NCI-H226 (cell line): ENCODE measurements at regions not wholly inside any gene's neighbourhood (a gene's known extent, or its start where the extent isn't known, plus 50 kb on each side); places are given as distances from the start of the nearest gene placed in this dataset.
"Not testable (repeated sequence)": the region's sequence is repeated elsewhere in the genome, so short reads cannot be mapped to it uniquely, and the experiment has no call there.

ENCODE experiments used
- DNase-seq: peaks from one replicate; pipeline ENCODE4 v3.0.0-alpha.2; 2015

DNA sequence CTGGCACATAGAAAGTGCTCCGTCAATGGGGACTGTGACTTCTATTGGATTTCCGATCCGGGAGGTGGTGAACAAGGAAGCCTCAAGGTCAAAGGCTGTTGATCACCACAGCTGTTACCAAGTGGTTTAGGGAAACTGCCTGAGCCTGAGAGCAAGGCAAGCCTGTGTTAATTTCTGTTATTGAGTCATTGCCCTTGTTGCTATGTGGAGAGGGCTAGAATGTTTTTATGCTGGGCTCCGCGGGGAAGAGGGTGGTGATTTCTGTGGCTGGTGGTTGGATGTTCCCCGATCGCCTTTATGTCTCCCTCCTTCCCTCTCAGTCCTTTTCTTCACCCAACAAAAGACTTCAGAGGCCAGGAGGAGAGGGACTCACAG is 108.5 kb upstream of the ALX4 start:
- DNase-seq: no peak

DNA sequence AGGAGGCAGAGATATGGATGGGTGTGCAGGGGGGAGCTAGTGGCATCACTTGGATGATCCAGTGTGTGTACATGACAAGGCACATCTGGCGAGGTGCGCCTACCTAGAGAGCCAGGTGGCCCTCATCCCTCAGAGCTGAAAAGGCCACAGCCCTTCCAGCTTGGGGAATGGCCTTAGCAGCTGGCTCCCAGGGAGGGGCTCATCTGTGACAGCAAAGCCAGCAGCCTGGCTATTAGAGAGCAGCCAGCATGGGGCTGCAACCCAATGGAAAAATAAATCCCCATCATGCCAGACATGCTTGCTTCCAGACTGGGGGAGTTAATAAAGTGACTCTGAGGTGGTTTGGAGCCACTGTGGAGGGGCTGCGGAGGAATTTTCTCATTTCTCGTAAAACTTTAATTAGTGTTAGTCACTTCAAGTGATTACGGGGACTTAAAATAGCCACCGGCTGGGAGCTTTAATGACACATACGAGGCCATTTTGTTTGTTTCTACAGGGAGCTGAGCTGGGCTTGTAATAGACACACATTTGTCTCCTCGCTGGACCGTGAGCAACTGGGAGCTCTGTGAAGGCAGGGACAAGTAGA is 111.2 kb upstream of the ALX4 start:
- DNase-seq: no peak

DNA sequence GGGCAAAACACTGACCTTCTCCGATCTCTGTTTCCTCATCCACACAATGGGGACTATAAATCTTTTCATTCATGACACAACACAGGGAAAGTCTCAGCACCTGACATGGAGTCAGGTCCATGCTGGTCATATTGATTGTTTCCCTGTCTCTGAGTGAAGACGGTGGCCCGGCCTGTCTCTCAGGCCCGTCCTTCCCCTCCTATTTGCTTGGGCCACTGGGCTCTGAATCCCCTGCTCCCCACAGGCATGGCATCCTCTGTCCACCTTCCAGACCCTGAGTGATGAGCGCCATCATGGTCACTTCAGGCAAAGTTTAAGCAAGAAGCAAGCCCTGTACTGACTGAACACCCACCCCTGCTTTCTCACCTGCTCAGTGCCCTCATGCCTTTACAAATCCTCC is 113.3 kb upstream of the ALX4 start:
- DNase-seq: no peak

DNA sequence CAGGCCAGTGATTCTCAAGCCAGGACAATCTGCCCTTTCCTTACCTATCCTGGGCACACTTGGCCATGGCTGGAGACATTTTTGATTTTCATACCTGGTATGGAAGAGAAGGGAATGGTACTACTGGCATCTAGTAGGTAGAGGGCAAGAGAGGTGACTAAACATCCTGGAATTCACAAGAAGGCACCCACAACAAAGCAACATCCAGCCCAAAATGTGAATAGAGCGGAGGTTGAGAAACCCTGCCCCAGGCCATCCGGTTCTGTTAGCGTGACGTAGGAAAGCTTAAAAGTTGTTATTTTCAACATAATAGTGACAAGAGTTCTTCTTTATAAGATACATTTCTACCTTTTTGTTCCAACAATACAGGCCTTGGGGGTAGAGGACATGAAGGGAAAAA is 114.9 kb upstream of the ALX4 start:
- DNase-seq: no peak

DNA sequence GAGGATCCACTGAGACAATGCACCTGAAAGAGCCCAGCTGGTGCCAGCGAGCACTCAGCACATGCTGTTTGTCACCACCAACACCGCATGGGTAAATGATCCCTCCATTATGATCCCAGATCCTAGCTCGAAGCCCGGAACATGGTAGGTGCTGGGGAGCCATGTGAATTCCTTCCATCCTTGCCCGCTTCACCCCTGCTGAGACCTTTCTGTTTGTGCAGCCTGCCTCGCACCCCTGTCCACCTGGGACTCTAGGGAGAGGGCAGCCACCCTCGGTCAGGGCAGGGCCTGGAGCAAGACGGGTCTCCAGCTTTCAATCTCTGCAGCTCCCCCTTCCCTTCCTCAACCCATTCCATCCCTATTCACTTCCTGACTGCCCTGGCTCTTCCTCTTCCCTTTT is 116.2 kb upstream of the ALX4 start:
- no peak for DNase-seq

DNA sequence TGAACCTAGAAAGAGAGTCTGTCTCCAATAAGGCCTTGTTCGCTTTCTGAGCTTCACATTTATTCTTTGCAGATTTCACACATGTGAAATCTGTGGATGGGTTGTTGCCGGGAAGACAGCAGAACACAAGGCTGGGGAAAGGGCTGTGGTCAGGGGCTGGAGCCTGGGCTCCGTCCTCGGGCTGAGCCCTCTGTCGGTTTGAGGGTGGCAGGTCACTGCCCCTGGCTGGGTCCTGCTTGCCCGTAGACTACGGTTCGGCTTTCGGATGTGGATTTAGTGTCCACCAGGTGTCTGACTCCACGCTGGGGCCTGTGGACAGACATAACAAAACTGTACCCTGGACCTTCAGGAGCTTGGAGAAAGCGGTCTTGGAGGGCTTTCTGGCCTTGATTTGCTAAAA is 117.0 kb upstream of the ALX4 start:
- DNase-seq: no peak

DNA sequence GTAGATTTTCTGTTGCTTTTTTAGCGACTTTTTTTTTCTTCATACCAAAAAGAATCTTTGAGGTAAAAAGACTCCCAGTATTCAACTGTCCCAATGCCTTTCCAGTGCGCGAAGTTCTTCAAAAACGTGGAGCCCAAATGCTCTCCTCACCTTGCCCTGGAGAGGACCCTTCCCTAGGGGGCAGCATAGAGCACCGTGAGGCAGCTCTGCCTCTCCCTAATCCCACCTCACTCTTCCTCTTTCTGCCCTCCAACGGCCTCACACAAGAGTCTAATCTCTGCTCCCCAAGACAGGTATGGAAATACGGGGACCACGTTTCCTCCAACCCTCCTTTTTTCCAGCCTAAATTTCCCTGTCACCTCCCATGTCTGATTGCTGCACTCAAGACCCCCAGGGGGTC is 117.5 kb upstream of the ALX4 start:
- DNase-seq: no peak

DNA sequence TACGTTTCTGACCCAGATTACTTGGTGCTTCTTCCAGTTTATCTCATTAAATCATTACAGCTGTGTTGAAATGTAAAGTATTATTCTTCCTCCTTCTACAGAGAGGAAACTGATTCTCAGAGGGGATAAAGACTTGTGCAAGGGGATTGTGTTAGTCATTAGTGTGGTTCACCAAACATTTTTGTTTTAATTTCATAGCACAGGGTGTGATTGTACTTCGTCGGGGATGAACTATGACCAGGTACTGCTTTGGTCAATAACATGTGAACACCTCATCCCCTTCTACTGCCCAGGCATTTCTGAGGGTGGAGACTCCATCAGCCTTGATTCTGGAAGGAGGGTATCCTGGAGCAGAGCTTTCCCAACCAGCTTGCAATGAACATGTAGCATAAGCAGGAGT is 120.2 kb upstream of the ALX4 start:
- DNase-seq: no peak

DNA sequence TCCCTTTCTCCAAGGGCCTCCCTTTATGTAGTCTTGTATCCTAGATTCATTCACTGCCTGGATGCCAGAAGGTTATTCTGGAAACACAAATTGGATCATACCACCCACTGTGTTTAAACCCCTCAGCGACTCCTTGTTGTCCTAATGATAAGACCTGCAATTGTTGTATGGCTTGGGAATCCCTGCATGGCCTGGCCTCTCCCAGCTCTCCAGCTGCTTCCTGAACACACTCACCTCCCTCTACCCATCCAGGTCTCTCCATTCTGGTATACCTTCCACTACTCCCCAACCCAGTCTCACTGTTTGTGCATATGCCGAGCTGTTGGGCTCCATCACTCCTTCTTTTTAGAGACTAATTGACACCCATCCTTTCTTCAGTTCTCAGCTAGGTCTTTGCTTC is 124.3 kb upstream of the ALX4 start:
- DNase-seq: no peak

DNA sequence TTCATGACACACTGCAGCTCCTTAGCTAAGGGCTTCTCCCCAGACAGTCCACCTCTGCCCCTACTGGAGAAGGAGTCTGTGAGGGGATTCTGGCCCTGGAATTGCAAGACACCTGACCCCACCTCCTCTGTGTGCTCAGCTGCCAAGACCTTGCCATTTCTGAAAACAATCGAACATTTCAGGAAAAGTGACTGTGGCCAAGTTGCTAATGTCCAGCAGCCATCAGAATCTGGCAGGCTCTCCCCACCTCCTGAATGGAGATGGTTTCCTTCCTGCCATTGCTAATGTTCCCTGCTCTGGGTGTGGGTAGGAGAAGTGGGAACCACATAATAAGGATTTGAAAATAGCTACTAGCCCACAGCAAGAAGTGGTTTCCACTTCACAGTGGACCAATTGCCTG is 127.2 kb upstream of the ALX4 start:
- DNase-seq: no peak

DNA sequence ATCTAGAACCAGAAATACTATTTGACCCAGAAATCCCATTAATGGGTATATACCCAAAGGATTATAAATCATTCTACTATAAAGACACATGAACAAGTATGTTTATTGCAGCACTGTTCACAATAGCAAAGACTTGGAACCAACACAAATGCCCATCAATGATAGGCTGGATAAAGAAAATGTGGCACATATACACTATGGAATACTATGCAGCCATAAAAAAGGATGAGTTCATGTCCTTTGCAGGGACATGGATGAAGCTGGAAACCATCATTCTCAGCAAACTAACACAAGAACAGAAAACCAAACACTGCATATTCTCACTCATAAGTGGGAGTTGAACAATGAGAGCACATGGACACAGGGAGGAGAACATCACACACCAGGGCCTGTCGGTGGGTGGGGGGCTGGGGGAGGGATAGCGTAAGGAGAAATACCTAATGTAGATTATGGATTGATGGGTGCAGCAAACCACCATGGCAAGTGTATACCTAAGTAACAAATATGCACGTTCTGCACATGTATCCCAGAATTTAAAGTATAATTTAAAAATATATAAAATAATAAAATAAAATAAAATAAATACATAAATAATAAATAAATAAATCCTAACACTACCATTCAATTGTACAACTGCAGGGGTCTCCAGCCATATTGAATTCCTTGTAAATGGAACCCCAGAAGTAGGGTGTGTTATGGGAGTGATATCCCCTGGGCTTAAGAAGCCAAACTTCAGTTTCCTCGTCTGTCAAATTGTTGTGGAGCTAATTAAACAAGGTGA is 122.4 kb upstream of the CD82 start:
- not testable (repeated sequence) for DNase-seq

DNA sequence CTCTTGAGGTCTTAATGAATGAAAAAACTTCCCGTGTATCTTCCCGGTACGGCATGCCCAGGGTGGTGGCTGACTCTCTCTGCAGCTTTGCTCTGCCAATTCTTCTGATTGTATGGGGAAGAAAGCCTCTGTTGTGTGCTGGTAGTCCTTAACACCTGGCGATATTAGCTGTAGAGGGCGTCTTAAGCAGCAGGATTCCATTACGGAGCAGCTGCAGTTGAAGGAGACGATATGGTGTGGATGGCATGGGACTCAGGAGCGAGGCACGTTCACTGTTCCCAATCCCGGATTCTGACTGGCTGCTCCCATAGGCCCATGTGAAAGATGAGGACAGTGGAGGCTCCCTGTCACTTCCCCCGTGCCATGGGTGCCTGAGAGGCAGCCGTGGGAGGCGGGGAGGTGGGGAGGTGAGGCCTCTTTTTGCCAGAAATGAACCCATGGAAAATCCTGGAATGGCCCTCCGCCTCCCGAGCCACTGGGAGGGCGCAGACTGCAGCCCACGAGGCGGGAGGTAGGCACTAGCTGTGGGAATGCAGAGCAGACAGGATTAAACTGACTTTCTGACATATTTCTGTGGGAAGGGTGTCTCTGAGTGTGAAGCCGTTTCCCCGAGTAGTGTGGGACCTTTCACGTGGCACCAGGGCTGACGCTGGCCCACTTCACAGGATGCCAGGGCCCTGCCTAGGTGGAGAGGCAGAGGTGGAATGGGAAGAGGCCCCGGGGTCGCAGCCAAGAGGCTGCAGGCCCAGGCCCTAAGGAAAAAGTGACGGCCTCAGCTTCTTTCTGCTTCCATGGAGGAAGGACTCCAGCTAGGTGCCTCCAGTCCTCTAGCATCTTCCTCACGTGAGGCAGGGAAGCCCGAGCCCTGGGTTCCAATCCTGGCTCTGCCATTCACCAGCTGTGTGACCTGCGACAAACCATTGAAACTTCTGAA is 121.4 kb upstream of the CD82 start:
- DNase-seq: no peak

DNA sequence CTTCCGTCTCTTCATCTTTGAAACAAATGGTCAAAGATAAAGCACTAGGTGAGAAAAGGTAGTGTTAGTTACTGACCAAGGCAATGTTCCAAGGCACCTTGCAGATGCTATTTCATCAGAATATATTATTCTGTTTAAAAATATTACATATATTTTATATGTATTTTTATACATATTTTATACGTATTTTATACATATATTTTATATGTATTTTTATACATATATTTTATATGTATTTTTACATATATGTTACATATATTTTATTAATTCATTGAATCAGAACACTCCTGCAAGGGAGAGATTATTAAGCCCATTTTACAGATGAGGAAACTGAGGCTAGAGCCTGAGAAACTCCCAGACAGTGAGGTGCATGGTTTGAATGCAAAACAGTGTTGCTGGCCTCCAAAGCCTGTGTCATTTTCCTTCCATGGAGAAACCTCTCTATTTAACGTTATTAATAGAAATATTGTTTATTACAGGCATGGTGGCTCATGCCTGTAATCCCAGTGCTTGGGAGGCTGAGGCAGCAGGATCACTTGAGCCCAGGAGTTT is 120.6 kb upstream of the CD82 start:
- DNase-seq: no peak

DNA sequence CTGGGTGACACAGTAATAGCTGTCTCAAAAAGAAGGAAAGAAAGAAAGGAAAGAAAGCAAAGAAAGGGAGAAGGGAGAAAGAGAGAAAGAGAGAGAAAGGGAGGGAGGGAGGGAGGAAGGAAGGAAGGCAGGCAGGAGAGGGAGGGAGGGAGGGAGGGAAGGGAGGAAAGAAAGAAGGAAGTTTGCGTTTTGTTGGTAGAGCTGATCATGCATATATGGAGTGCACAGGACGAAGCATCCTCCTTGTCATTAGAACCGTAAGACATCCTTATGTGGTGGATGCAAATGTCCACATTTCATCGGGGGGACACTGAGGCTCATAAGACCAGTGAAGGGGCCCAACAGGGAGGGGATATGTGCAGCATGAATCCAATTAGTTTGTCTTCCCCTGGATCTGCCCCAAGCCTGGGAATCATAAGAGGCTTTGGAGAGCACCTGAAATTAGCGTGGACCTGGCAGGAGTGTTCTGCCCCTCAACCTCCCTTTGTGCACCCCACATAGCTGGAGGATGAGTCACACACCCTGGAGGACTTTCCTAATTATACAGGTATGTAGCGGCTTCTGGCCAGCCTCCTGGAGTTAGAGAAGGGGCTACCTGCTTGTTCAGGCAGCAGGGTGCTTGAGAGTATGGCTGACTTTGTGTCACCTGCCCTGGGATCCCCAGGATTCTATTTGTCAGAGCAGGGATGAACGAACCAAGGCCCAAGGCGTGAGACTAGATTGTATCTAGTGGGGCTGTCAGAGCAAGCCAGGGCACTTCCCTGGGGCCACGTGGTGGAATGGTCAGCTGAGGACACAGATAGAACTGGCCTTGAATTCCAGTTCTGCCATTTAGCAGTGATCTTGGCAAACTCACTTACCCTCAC is 119.7 kb upstream of the CD82 start:
- peak; percentile 45 for DNase-seq

DNA sequence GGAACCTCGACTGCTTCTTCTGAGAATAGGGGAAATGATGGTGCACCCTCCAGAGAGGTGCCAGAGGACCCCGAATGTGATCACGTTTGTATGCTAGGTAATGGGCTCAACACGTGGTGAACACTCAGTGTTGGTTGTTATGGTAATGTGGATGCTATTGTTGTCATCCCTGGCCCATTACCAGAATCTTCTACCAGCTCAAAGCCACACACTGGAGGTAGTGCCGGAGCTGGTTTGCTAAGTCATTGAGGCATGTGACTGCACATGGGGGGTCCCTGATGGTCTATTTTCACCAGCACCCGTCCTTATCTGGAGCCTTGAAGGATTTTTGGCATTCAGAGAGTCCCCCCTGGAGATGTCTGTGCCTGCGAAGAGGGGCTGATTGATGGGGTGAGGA is 119.1 kb upstream of the CD82 start:
- no peak for DNase-seq

DNA sequence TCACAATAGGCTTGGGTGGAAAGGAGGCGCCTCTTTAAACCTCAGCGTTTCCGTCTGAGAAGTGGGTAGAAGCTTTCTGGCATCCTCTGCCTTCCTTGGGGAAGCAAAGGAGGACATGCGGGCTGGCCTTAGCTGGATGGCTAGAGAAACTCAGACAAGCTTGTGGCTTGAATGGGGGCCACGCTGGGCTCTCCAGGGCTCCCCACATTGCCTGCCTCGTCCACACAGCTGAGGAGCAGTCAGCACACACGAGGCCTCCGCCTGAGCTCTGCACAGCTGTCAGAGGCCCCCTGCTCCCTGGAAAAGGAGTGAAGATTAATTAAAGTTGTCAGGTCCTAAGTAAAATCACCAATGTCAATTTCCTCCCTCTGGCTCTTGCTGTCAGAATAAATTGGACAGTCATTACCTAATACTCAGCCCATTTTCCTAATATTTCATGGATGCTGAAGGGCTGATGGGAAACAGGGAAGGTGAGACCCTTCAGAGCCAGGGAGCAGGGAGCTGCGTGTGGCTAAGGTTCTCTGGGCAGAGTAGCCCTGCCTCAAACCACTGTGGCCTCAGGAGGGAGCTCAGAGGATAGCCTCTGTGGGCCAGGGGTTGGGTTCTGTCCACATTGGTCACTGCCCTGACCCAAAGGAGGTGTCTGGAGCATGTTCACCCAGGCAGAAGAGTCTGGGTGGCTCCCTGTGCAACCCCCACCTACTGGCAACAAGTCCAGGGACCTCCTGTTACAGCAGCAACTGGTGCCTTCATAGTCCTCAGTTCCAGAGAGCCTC is 118.3 kb upstream of the CD82 start:
- DNase-seq: no peak

DNA sequence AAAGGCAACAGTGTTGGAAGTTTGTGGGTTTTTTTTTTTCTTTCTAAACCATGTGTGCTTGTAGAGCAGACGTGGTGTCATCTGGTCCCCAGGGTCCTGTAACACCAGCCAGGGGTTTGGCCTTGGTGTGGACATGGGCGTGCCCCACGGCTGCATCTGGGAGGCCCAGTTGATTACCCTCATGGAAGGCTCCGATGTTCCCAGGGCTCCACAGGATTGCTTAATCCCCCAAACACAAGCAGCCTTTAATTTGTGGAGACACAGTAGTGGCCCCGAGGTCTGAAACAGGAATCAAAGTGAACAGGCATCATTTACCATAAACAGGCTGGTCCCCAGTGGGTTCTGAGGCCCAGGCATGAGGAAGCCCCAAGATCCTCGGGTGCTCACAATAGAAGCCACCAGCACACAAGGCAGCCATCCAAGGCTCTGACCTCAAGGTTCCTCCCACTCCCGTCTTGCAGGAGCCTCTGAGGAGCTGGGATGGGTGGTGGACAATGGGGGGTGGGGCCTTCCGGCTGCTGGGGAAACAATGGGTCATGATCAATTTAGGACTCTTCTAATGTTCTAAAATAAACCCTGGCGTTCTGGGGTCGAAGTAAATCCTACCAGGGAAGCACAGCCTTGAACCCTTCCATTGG is 115.0 kb upstream of the CD82 start:
- DNase-seq: no peak

DNA sequence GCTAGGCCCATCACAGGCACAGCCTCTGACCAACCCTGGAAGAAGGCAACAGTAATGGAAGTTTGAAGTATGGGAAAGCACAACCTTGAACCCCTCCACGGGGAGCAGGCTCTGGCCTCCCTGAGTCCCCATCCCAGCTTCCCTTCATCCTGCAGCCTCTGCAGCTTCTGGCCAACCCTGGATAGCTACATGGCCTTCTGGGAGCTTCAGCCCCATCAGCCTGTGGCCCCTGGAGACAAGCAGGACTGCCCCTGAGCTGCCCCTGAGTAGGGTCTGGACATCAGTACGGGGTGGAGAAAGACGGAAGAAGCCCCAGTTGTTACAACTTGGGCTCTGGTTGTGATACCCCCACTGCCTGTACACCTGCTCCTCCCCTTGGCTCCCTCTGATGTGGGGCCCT is 113.8 kb upstream of the CD82 start:
- no peak for DNase-seq

DNA sequence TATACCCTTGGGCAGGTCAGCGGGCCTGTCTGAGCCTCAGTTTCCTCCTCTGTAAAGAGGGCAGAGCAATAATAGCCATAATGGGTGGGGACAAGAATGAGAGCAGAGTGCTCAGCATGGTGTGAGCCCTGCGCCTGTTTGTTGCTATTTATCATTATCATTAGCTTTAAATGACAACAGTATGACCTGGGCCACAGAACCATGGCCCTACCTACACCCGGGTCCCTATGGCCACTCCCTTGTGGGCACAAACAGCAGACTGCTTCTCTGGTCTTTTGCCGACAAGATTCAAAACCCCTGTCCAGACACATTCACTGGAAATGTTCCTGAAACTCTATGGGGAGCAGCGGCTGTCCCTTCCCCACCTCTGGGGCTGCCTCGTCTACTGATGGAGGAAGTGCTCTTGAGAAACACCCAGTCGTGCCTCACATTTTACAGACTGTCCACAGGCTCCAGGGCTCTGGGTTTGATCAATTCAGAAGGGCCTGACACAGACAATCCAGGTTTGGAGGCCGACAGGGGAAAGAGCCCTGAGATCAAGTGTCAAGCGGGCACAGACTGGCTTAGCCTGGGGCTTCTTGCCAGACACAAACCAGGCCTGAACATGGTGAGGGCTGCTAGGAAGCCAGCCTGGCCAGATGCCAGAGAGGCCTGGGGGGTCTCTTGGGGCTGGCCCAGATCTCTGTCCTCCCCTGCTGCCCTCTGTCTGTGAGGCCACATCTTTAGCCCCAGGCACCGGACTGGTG is 112.5 kb upstream of the CD82 start:
- DNase-seq: no peak

DNA sequence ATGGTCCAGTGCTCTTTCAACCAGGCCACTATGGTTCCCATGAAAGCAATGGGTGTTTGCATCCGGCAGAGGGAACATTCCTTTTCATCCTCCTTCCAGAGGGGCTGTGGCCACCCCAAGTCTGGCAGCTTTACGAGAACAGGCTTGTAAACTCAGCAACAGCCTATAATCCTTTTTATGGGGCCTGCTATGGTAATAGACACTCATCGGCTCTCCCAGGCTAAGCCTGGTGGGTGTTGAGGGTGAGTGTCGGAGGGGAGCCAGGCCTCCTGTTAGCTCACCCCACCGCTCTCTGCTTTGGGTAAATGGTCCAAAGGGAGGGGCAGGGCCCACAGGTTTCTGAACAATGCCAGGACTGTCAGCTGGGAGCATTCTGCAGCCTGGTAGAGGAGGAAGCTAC is 111.6 kb upstream of the CD82 start:
- no peak for DNase-seq

DNA sequence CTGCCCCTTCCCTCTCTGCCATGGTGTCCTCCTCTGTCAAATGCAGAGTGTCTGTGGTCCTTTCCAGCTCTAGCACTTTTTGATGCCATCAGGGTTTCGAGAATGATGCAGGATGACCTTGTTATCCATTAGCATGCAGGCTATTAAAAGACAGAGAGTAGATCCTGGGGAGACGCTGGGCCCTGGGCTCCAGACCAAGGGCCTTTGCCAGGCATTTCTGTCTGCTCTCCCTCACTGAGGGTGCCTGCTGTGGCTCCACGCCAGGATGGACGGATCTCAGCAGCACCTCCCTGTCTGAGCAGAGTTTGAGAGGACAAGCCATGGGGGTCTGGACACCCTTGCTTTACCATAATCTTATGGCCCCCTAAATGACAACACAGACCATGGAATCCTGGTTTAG is 110.8 kb upstream of the CD82 start:
- no peak for DNase-seq
